Spleen (tissue), 7 donors: ENCODE measurements at regions not wholly inside any gene's neighbourhood (a gene's known extent, or its start where the extent isn't known, plus 50 kb on each side); places are given as distances from the start of the nearest gene placed in this dataset.

ENCODE experiments used
- POLR2A ChIP-seq, 3 donors: fragments of 450-650 bp; IDR thresholded peaks; one replicate each; pipeline ENCODE4 v1.5.1; 2017; ENCODE audit warnings: antibody characterized with exemption in 3 of 3, mild to moderate bottlenecking in 1 of 3
- TF ChIP-seq, protein P1 (sequence below), 11 experiments: fragments of 200-600 bp in 7 of 11; fragments of 450-650 bp in 4 of 11; sonication (generic) in 4 of 11; IDR thresholded peaks in 8 of 11; conservative IDR thresholded peaks in 3 of 11; 1 replicate in 7 of 11; 2 replicates in 4 of 11; pipeline versions ENCODE4 v1.4.0 to v1.8.0; 2016 to 2021; ENCODE audit warnings: antibody characterized with exemption in 11 of 11, inconsistent platforms in 4 of 11, mild to moderate bottlenecking in 1 of 11
- donor health status: DM: no; HTN: no; CAD: no; lungs with moderate emphysema.
- donor health status: DM: no; HTN: no; CAD: no.
- donor health status: DM: no; HTN: no; CAD: no.

DNA sequence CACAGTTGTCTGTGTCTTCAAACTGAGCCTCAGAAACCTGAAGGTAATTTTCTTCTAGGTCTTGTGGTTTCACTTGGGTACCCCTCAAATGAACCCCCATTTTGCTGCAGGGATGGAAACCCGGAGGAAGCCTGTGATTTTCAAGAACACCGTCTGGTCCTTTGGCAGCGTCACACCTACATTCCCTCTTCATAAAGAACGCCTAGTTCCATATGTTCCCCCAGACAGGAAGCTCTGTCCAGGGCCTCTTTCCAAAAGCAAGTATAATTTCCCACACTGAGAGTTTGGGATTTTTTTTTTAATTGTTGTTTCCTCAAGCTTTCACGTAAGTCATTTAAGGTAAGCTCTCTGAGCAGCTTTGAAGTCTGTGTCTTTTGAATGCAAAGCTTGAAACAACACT is 515.0 kb downstream of the TMEM114 start:
- TF ChIP-seq, protein P1, sequence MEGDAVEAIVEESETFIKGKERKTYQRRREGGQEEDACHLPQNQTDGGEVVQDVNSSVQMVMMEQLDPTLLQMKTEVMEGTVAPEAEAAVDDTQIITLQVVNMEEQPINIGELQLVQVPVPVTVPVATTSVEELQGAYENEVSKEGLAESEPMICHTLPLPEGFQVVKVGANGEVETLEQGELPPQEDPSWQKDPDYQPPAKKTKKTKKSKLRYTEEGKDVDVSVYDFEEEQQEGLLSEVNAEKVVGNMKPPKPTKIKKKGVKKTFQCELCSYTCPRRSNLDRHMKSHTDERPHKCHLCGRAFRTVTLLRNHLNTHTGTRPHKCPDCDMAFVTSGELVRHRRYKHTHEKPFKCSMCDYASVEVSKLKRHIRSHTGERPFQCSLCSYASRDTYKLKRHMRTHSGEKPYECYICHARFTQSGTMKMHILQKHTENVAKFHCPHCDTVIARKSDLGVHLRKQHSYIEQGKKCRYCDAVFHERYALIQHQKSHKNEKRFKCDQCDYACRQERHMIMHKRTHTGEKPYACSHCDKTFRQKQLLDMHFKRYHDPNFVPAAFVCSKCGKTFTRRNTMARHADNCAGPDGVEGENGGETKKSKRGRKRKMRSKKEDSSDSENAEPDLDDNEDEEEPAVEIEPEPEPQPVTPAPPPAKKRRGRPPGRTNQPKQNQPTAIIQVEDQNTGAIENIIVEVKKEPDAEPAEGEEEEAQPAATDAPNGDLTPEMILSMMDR (IDR thresholded peaks at IDR 0.05 in 8 of 11, conservative IDR thresholded peaks at IDR 0.05 in 3 of 11): no peak
- TF ChIP-seq POLR2A (IDR thresholded peaks at IDR 0.05): no peak
